Ovary (tissue), 3 donors: ENCODE measurements at regions not wholly inside any gene's neighbourhood (a gene's known extent, or its start where the extent isn't known, plus 50 kb on each side); places are given as distances from the start of the nearest gene placed in this dataset.

Experiments used
- EP300 ChIP-seq: sonication (generic); formaldehyde crosslinking; IDR thresholded peaks from one replicate; pipeline ENCODE4 v1.6.1; 2017; ENCODE audit warnings: antibody characterized with exemption
- TF ChIP-seq, protein P1 (sequence below), 3 donors: fragments of 450-650 bp in 2 of 3; fragments of 200-600 bp in 1 of 3; IDR thresholded peaks; one replicate each; pipeline versions ENCODE4 v1.5.1 to v1.8.0; 2016 to 2022; ENCODE audit warnings: antibody characterized with exemption in 3 of 3, mild to moderate bottlenecking in 1 of 3
- donor health status: DM: no; HTN: no; CAD: no.

DNA sequence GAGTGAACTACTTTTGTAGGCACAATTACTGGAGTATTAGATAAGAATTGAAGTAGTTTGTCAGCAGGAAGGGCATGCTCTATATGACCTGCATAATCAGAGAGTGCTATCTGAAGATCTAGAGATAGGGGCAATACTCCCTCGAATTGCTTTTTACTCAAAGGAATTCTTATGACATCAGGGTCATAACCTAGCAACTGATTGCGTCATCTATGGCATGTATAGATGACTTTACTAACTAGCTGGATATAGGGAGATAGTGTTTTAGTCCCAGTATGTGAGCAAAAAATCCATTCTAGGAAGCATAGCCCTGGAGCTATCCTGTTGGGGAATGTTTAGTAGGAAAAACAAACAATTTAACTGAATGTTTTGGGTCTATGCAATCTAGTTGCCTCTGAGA, 109.5 kb upstream of the ZNF267 start:
- TF ChIP-seq, protein P1, sequence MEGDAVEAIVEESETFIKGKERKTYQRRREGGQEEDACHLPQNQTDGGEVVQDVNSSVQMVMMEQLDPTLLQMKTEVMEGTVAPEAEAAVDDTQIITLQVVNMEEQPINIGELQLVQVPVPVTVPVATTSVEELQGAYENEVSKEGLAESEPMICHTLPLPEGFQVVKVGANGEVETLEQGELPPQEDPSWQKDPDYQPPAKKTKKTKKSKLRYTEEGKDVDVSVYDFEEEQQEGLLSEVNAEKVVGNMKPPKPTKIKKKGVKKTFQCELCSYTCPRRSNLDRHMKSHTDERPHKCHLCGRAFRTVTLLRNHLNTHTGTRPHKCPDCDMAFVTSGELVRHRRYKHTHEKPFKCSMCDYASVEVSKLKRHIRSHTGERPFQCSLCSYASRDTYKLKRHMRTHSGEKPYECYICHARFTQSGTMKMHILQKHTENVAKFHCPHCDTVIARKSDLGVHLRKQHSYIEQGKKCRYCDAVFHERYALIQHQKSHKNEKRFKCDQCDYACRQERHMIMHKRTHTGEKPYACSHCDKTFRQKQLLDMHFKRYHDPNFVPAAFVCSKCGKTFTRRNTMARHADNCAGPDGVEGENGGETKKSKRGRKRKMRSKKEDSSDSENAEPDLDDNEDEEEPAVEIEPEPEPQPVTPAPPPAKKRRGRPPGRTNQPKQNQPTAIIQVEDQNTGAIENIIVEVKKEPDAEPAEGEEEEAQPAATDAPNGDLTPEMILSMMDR (IDR thresholded peaks at IDR 0.05): no peak
- no peak for TF ChIP-seq EP300
